H1 (cell line): ENCODE measurements at regions not wholly inside any gene's neighbourhood (a gene's known extent, or its start where the extent isn't known, plus 50 kb on each side); places are given as distances from the start of the nearest gene placed in this dataset.

ENCODE experiments used
- CTCF ChIA-PET: fragments of 300-600 bp; sonication (Branson Sonifier 250); formaldehyde crosslinking; loops from one replicate; lab custom pipeline; 2021; ENCODE audit not compliant: partially characterized antibody; lab: Charles Lee
- POLR2A ChIA-PET: fragments of 300-600 bp; sonication (Branson Sonifier 250); formaldehyde crosslinking; loops from one replicate; lab custom pipeline; 2021; ENCODE audit warnings: inconsistent platforms; ENCODE audit not compliant: partially characterized antibody; lab: Charles Lee
- DNase-seq, 2 experiments: peaks; one replicate each; pipeline versions ENCODE4 v3.0.0 to v3.0.0-alpha.2; 2010 to 2022; ENCODE audit warnings: low spot score in 2 of 2, low read depth in 1 of 2, mixed read lengths in 1 of 2
- FAIRE-seq: peaks from 2 replicates; lab custom pipeline; 2011; peaks lifted over from hg19 to GRCh38; lab: Jason Lieb, UNC
- H2AFZ ChIP-seq: 2 replicates; pipeline ENCODE4 v1.8.1; 2012; ENCODE audit warnings: low read length, inconsistent platforms
- H2AK5ac ChIP-seq: 2 replicates; pipeline ENCODE4 v1.6.1; 2013; ENCODE audit warnings: low read depth, low read length
- H2BK120ac ChIP-seq: replicated peaks from 2 replicates; pipeline ENCODE3; 2013; ENCODE audit warnings: low read depth, low read length, inconsistent platforms
- H2BK12ac ChIP-seq: 2 replicates; pipeline ENCODE4 v1.6.1; 2013; ENCODE audit warnings: low read depth, low read length
- H2BK15ac ChIP-seq: 2 replicates; pipeline ENCODE4 v1.6.1; 2013; ENCODE audit warnings: low read length
- H2BK20ac ChIP-seq: 2 replicates; pipeline ENCODE4 v1.6.1; 2013; ENCODE audit warnings: low read length
- H2BK5ac ChIP-seq: 2 replicates; pipeline ENCODE4 v1.6.1; 2013; ENCODE audit warnings: low read depth, low read length
- H3K14ac ChIP-seq: 2 replicates; pipeline ENCODE4 v1.6.1; 2013; ENCODE audit warnings: inconsistent platforms; ENCODE audit not compliant: insufficient read length
- H3K18ac ChIP-seq: 2 replicates; pipeline ENCODE4 v1.6.1; 2013; ENCODE audit warnings: low read length; ENCODE audit errors: extremely low read depth
- H3K23ac ChIP-seq: 2 replicates; pipeline ENCODE4 v1.6.1; 2013; ENCODE audit warnings: inconsistent platforms; ENCODE audit not compliant: insufficient read length
- H3K23me2 ChIP-seq: 2 replicates; pipeline ENCODE4 v1.6.1; 2013; ENCODE audit warnings: low read depth, low read length
- H3K27ac ChIP-seq: 2 replicates; pipeline ENCODE4 v1.6.1; 2011; ENCODE audit warnings: low read depth, low read length, inconsistent platforms
- H3K27me3 ChIP-seq, 4 experiments: replicated peaks in 1 of 4; 1 replicate in 1 of 4; 2 replicates in 3 of 4; pipeline versions ENCODE4 v1.6.1 to v1.8.1; 2011 to 2013; ENCODE audit warnings: low read length in 3 of 4, mild to moderate bottlenecking in 3 of 4, inconsistent platforms in 2 of 4, mixed read lengths in 2 of 4, moderate library complexity in 1 of 4; ENCODE audit not compliant: control insufficient read depth in 3 of 4, insufficient read depth in 3 of 4; ENCODE audit errors: extremely low read depth in 1 of 4
- H3K36me3 ChIP-seq, 4 experiments: 2 replicates each; pipeline versions ENCODE4 v1.6.1 to v1.8.1; 2011 to 2013; ENCODE audit warnings: mild to moderate bottlenecking in 4 of 4, low read length in 3 of 4, moderate library complexity in 2 of 4, control low read depth in 1 of 4, inconsistent platforms in 1 of 4; ENCODE audit not compliant: insufficient read depth in 4 of 4, control insufficient read depth in 2 of 4
- H3K4ac ChIP-seq: replicated peaks from 2 replicates; pipeline ENCODE3; 2013; ENCODE audit warnings: low read length, low read depth, mixed read lengths, inconsistent platforms; ENCODE audit not compliant: insufficient read length
- H3K4me1 ChIP-seq, 4 experiments: replicated peaks in 1 of 4; 1 replicate in 1 of 4; 2 replicates in 3 of 4; pipeline versions ENCODE4 v1.6.1 to v1.8.1; 2011 to 2013; ENCODE audit warnings: low read length in 3 of 4, inconsistent platforms in 2 of 4, mixed read lengths in 1 of 4; ENCODE audit not compliant: insufficient read depth in 4 of 4, control insufficient read depth in 3 of 4
- H3K4me2 ChIP-seq, 2 experiments: 2 replicates each; pipeline versions ENCODE4 v1.6.1 to v1.8.1; 2011 to 2013; ENCODE audit warnings: low read depth in 2 of 2, low read length in 2 of 2, control low read depth in 1 of 2, inconsistent platforms in 1 of 2, mild to moderate bottlenecking in 1 of 2; ENCODE audit not compliant: insufficient read depth in 1 of 2
- H3K4me3 ChIP-seq, 4 experiments: fragments of 200-600, 300-600 bp in 1 of 4; sonication (generic), shearing (Covaris generic), sonication (Bioruptor Twin) in 1 of 4; 2 replicates each; pipeline versions ENCODE4 v1.5.1 to v1.8.1; 2011 to 2016; ENCODE audit warnings: low read length in 4 of 4, low read depth in 3 of 4, control low read depth in 2 of 4, inconsistent platforms in 2 of 4, mild to moderate bottlenecking in 2 of 4, mixed read lengths in 1 of 4, moderate library complexity in 1 of 4; ENCODE audit not compliant: insufficient read depth in 2 of 4; ENCODE audit errors: extremely low read depth in 1 of 4
- H3K56ac ChIP-seq: replicated peaks from 2 replicates; pipeline ENCODE3; 2013; ENCODE audit warnings: low read depth, mild to moderate bottlenecking, mixed read lengths, low read length, inconsistent platforms; ENCODE audit not compliant: insufficient read length
- H3K79me1 ChIP-seq: 2 replicates; pipeline ENCODE4 v1.6.1; 2013; ENCODE audit warnings: low read depth, low read length, control low read depth
- H3K79me2 ChIP-seq, 2 experiments: 2 replicates each; pipeline versions ENCODE4 v1.6.1 to v1.8.1; 2012 to 2013; ENCODE audit warnings: low read length in 2 of 2, mild to moderate bottlenecking in 2 of 2, inconsistent platforms in 1 of 2; ENCODE audit not compliant: insufficient read depth in 2 of 2, control insufficient read depth in 1 of 2
- H3K9ac ChIP-seq, 4 experiments: replicated peaks in 1 of 4; 1 replicate in 1 of 4; 2 replicates in 3 of 4; pipeline versions ENCODE4 v1.6.1 to v1.8.1; 2011 to 2013; ENCODE audit warnings: low read depth in 3 of 4, low read length in 3 of 4, control low read depth in 2 of 4, mild to moderate bottlenecking in 2 of 4, moderate library complexity in 2 of 4, inconsistent platforms in 1 of 4; ENCODE audit errors: extremely low read depth in 1 of 4
- H3K9me3 ChIP-seq, 2 experiments: 2 replicates each; pipeline versions ENCODE4 v1.6.1 to v1.8.1; 2012 to 2013; ENCODE audit warnings: mild to moderate bottlenecking in 2 of 2, moderate library complexity in 2 of 2, control low read depth in 1 of 2, inconsistent platforms in 1 of 2, low read depth in 1 of 2, low read length in 1 of 2, mixed read lengths in 1 of 2; ENCODE audit not compliant: insufficient read depth in 2 of 2
- H4K20me1 ChIP-seq, 2 experiments: replicated peaks in 1 of 2; 2 replicates each; pipeline versions ENCODE3 to v1.8.1; 2011 to 2013; ENCODE audit warnings: inconsistent platforms in 2 of 2, low read length in 2 of 2, mild to moderate bottlenecking in 1 of 2; ENCODE audit not compliant: insufficient read depth in 2 of 2, control insufficient read depth in 1 of 2
- H4K5ac ChIP-seq: 2 replicates; pipeline ENCODE4 v1.6.1; 2013; ENCODE audit warnings: low read length, low read depth, mixed read lengths, inconsistent platforms; ENCODE audit not compliant: insufficient read length
- H4K8ac ChIP-seq: 2 replicates; pipeline ENCODE4 v1.8.0; 2013; ENCODE audit warnings: mild to moderate bottlenecking, moderate library complexity, low read length, inconsistent platforms; ENCODE audit not compliant: insufficient read depth; ENCODE audit errors: extremely low read depth
- H4K91ac ChIP-seq: replicated peaks from 2 replicates; pipeline ENCODE3; 2013; ENCODE audit warnings: low read length, mixed read lengths, inconsistent platforms; ENCODE audit not compliant: insufficient read length
- ASH2L ChIP-seq: fragments of 200-600, 300-600 bp; sonication (generic); IDR thresholded peaks from one replicate; pipeline ENCODE4 v1.7.1; 2017; ENCODE audit warnings: low read length
- CEBPB ChIP-seq: IDR thresholded peaks from 2 replicates; pipeline ENCODE4 v1.6.1; 2012; ENCODE audit warnings: low read depth, low read length
- HDAC2 ChIP-seq, 2 experiments: fragments of 300-600 bp in 1 of 2; sonication (generic) in 1 of 2; IDR thresholded peaks; 2 replicates each; pipeline ENCODE4 v1.6.1; 2011 to 2012; ENCODE audit warnings: low read depth in 2 of 2, low read length in 2 of 2, mild to moderate bottlenecking in 2 of 2, moderate library complexity in 2 of 2, borderline replicate concordance in 1 of 2, inconsistent platforms in 1 of 2
- HDAC6 ChIP-seq: IDR thresholded peaks from one replicate; pipeline ENCODE4 v1.7.1; 2012; ENCODE audit warnings: low read depth, mild to moderate bottlenecking, inconsistent platforms, low read length, moderate library complexity
- MAFK ChIP-seq: IDR thresholded peaks from 2 replicates; pipeline ENCODE4 v1.6.1; 2012; ENCODE audit warnings: low read depth, mild to moderate bottlenecking, improper control_type of control experiment, low read length
- RAD21 ChIP-seq, 2 experiments: IDR thresholded peaks in 1 of 2; conservative IDR thresholded peaks in 1 of 2; 2 replicates each; pipeline ENCODE4 v1.6.1; 2011; ENCODE audit warnings: low read depth in 2 of 2, low read length in 2 of 2, improper control_type of control experiment in 1 of 2, inconsistent platforms in 1 of 2, mild to moderate bottlenecking in 1 of 2, moderate library complexity in 1 of 2
- RFX5 ChIP-seq: IDR thresholded peaks from 2 replicates; pipeline ENCODE4 v1.6.1; 2011; ENCODE audit warnings: low read depth, low read length, improper control_type of control experiment, borderline replicate concordance
- SP4 ChIP-seq: IDR thresholded peaks from 2 replicates; pipeline ENCODE4 v1.6.1; 2012; ENCODE audit warnings: low read length, inconsistent platforms
- TAF1 ChIP-seq: IDR thresholded peaks from 2 replicates; pipeline ENCODE4 v1.6.1; 2011; ENCODE audit warnings: mild to moderate bottlenecking, low read depth, low read length
- YY1 ChIP-seq: IDR thresholded peaks from 2 replicates; pipeline ENCODE4 v1.6.1; 2011; ENCODE audit warnings: low read depth, mild to moderate bottlenecking, low read length
- WGBS, 2 experiments: shearing (Covaris generic) in 1 of 2; methylation state at CpG; one replicate each; pipeline versions ENCODE4 v1.1.6 to v1.1.7; 2013 to 2015; ENCODE audit warnings: low lambda C conversion rate in 2 of 2, mixed read lengths in 2 of 2, inconsistent platforms in 1 of 2, low coverage in 1 of 2, missing lambda C conversion rate in 1 of 2; ENCODE audit not compliant: insufficient replicate concordance in 2 of 2, insufficient coverage in 1 of 2, insufficient read length in 1 of 2; ENCODE audit errors: extremely low coverage in 1 of 2, missing lambda C conversion rate in 1 of 2; 5-methylcytosine and 5-hydroxymethylcytosine counted together
- TF ChIP-seq, protein P1 (sequence below): IDR thresholded peaks from 2 replicates; pipeline ENCODE4 v1.6.1; 2011; ENCODE audit warnings: low read depth, mild to moderate bottlenecking, low read length; ENCODE audit not compliant: insufficient read depth

DNA sequence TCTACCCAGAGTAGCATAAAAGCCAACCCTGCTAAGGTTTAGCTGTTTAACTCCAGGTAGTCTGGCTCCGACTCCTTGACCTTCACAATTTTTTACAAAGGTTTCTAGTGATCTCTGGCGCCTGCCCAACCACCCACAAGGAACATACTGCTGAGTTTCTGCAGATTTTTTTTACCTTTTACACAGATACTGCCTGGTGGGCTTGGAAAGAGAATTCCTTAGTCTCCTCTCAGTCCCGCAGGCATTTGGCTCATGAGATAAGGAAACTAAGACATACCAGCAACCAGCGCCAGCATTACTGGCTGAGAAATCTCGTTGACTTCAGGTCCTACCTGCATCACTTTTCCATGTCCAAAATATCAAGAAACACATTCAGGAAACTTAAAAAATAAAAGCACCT lies 51.1 kb upstream of the LYZL1 start:
- TF ChIP-seq RFX5 (no peak), HDAC6 (no peak), ASH2L (no peak), HDAC2 (IDR thresholded peaks at IDR 0.05; ENCODE audit: borderline replicate concordance in 1 of 2, low read depth in 2 of 2, low read length in 2 of 2) (no peak), CEBPB (no peak), SP4 (no peak), YY1 (no peak), RAD21 (IDR thresholded peaks at IDR 0.05 in 1 of 2, conservative IDR thresholded peaks at IDR 0.05 in 1 of 2; ENCODE audit: low read depth in 2 of 2, low read length in 2 of 2) (no peak), TAF1 (no peak), MAFK (no peak)
- TF ChIP-seq, protein P1, sequence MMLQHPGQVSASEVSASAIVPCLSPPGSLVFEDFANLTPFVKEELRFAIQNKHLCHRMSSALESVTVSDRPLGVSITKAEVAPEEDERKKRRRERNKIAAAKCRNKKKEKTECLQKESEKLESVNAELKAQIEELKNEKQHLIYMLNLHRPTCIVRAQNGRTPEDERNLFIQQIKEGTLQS: no peak
- H2BK15ac ChIP-seq: no peak overlapping the region
- POLR2A ChIA-PET: interaction anchor here (0.6 kb wide), 1 partner anchor 95 kb away, joined by 3 read pairs; no protein-coding TSS in a partner anchor
- no peaks in the 10 kb centered on the region for H3K4me1 ChIP-seq
- no peaks in the 10 kb centered on the region for H3K36me3 ChIP-seq
- no peak overlapping the region for H4K5ac ChIP-seq
- no peak overlapping the region for H3K18ac ChIP-seq
- H2BK5ac ChIP-seq: no peak overlapping the region
- no peak for FAIRE-seq
- H2BK120ac ChIP-seq: no peak overlapping the region
- no peaks in the 10 kb centered on the region for H3K23me2 ChIP-seq
- peak overlapping the region; percentile 29; the same call in 1 of the 2 replicates for H2AFZ ChIP-seq
- H3K79me1 ChIP-seq: no peaks in the 10 kb centered on the region
- no peak overlapping the region for H2AK5ac ChIP-seq
- no peaks in the 10 kb centered on the region for H3K9me3 ChIP-seq
- no peak overlapping the region for H3K4me3 ChIP-seq
- CTCF ChIA-PET: interaction anchor here (1.5 kb wide), 1 partner anchor 46 kb away, joined by 3 read pairs; no protein-coding TSS in a partner anchor
- H3K14ac ChIP-seq: no peak overlapping the region
- H3K27me3 ChIP-seq: no peaks in the 10 kb centered on the region
- no peak overlapping the region for H4K91ac ChIP-seq
- H4K8ac ChIP-seq: no peak overlapping the region
- 94% methylated on average over 5 of the region's 5 CpGs; no CpG with 5 or more reads in 1 of the 2 experiments for WGBS, 2 experiments
- no peak overlapping the region for H3K56ac ChIP-seq
- no peak overlapping the region for H2BK12ac ChIP-seq
- no peak overlapping the region for H3K4ac ChIP-seq
- no peaks in the 10 kb centered on the region for H3K79me2 ChIP-seq
- H2BK20ac ChIP-seq: no peak overlapping the region
- no peaks in the 10 kb centered on the region for H4K20me1 ChIP-seq
- no peak overlapping the region for H3K23ac ChIP-seq
- no peak for DNase-seq
- no peak overlapping the region for H3K27ac ChIP-seq
- no peak overlapping the region for H3K4me2 ChIP-seq
- H3K9ac ChIP-seq: no peak overlapping the region
